T-helper 2 cell (primary cell): ENCODE measurements at regions not wholly inside any gene's neighbourhood (a gene's known extent, or its start where the extent isn't known, plus 50 kb on each side); places are given as distances from the start of the nearest gene placed in this dataset.
"Not testable (repeated sequence)": the region's sequence is repeated elsewhere in the genome, so short reads cannot be mapped to it uniquely, and the experiment has no call there.

ENCODE experiments used
- DNase-seq, 5 experiments: peaks; one replicate each; pipeline versions ENCODE4 v3.0.0 to v3.0.0-alpha.2; 2012 to 2022

- no peak for DNase-seq
Measured at GRCh38 chr13:64090311-64090710, 2674.7 kb upstream of the PCDH20 start.

GRCh38 chr13:64088491-64088890, 2672.8 kb upstream of the PCDH20 start:
- no peak for DNase-seq

- no peak for DNase-seq
Measured at GRCh38 chr13:64087624-64088023, 2672.0 kb upstream of the PCDH20 start.

GRCh38 chr13:64083811-64084210, 2668.2 kb upstream of the PCDH20 start:
- DNase-seq, result no peak

GRCh38 chr13:64083396-64083795, 2667.7 kb upstream of the PCDH20 start:
- no peak for DNase-seq

- DNase-seq, result no peak
Measured at GRCh38 chr13:64078480-64078936, 2662.9 kb upstream of the PCDH20 start.

GRCh38 chr13:64078025-64078424, 2662.4 kb upstream of the PCDH20 start:
- no peak for DNase-seq

GRCh38 chr13:64077132-64077835, 2661.6 kb upstream of the PCDH20 start:
- not testable (repeated sequence) for DNase-seq

GRCh38 chr13:64075543-64076271, 2660.1 kb upstream of the PCDH20 start:
- no peak for DNase-seq

- DNase-seq, result no peak
Measured at GRCh38 chr13:64074971-64075474, 2659.4 kb upstream of the PCDH20 start.

- no peak for DNase-seq
Measured at GRCh38 chr13:64073203-64073602, 2657.6 kb upstream of the PCDH20 start.

- DNase-seq, result no peak
Measured at GRCh38 chr13:64071352-64071751, 2655.7 kb upstream of the PCDH20 start.

GRCh38 chr13:64069892-64070291, 2654.2 kb upstream of the PCDH20 start:
- DNase-seq, result no peak

- DNase-seq, result no peak
Measured at GRCh38 chr13:64066711-64067110, 2651.1 kb upstream of the PCDH20 start.

- no peak for DNase-seq
Measured at GRCh38 chr13:64061649-64062048, 2646.0 kb upstream of the PCDH20 start.

- DNase-seq, result no peak
Measured at GRCh38 chr13:64057372-64058020, 2641.8 kb upstream of the PCDH20 start.

GRCh38 chr13:64054321-64054720, 2638.7 kb upstream of the PCDH20 start:
- DNase-seq, result no peak

GRCh38 chr13:64052521-64052920, 2636.9 kb upstream of the PCDH20 start:
- no peak for DNase-seq

- no peak for DNase-seq
Measured at GRCh38 chr13:64051278-64051677, 2635.6 kb upstream of the PCDH20 start.

- no peak for DNase-seq
Measured at GRCh38 chr13:64041296-64041695, 2625.6 kb upstream of the PCDH20 start.

GRCh38 chr13:64033921-64034320, 2618.3 kb upstream of the PCDH20 start:
- no peak for DNase-seq

- DNase-seq, result no peak
Measured at GRCh38 chr13:64029343-64030093, 2613.9 kb upstream of the PCDH20 start.

GRCh38 chr13:64028551-64028950, 2612.9 kb upstream of the PCDH20 start:
- no peak for DNase-seq
